Nephron (organoid): ENCODE measurements at regions not wholly inside any gene's neighbourhood (a gene's known extent, or its start where the extent isn't known, plus 50 kb on each side); places are given as distances from the start of the nearest gene placed in this dataset.

Experiments
- H3K27ac Mint-ChIP-seq, 3 experiments: 2 replicates each; pipeline ENCODE4 v1.8.0; 2020; ENCODE audit warnings: mixed read lengths in 3 of 3, mild to moderate bottlenecking in 2 of 3, moderate library complexity in 1 of 3
- H3K27me3 Mint-ChIP-seq: 2 replicates; pipeline ENCODE4 v1.8.0; 2021; ENCODE audit warnings: low read depth, mild to moderate bottlenecking, moderate library complexity, mixed read lengths
- H3K36me3 Mint-ChIP-seq: 2 replicates; pipeline ENCODE4 v1.8.0; 2020; ENCODE audit warnings: low read depth, mixed read lengths
- H3K4me1 Mint-ChIP-seq: 2 replicates; pipeline ENCODE4 v1.8.0; 2020; ENCODE audit warnings: mixed read lengths
- H3K4me3 Mint-ChIP-seq, 3 experiments: 2 replicates each; pipeline ENCODE4 v1.8.0; 2020; ENCODE audit warnings: mild to moderate bottlenecking in 3 of 3, mixed read lengths in 3 of 3, moderate library complexity in 2 of 3
- H3K9me3 Mint-ChIP-seq: 2 replicates; pipeline ENCODE4 v1.8.0; 2020; ENCODE audit warnings: mixed read lengths
- CTCF ChIP-seq, 3 experiments: fragments of 200-600 bp; sonication (generic); IDR thresholded peaks; one replicate each; pipeline ENCODE4 v1.5.0; 2021; ENCODE audit warnings: antibody characterized with exemption in 3 of 3; ENCODE audit not compliant: unreplicated experiment in 3 of 3

- H3K4me1 Mint-ChIP-seq: no peaks in the 10 kb centered on the region
Observed at GRCh38 chr10:131638049-131638879, 262.5 kb upstream of the PPP2R2D start.

GRCh38 chr10:131638880-131639278 lies 261.9 kb upstream of the PPP2R2D start:
- Mint-ChIP-seq H3K27me3 (peaks cover 4% of the 10 kb centered on the region), H3K4me3 (no peak overlapping the region), H3K27ac (no peak overlapping the region), H3K36me3 (peaks cover 4% of the 10 kb centered on the region), H3K9me3 (peaks cover 27% of the 10 kb centered on the region), H3K4me1 (no peaks in the 10 kb centered on the region)
- no peak for TF ChIP-seq CTCF (IDR thresholded peaks at IDR 0.05; ENCODE audit: unreplicated experiment in 3 of 3)

More at GRCh38 chr10:131638049-131638879, 262.5 kb upstream of the PPP2R2D start:
- peaks cover 4% of the 10 kb centered on the region for H3K27me3 Mint-ChIP-seq
- H3K36me3 Mint-ChIP-seq: peaks cover 4% of the 10 kb centered on the region
- H3K9me3 Mint-ChIP-seq: peaks cover 31% of the 10 kb centered on the region
- TF ChIP-seq CTCF (IDR thresholded peaks at IDR 0.05; ENCODE audit: unreplicated experiment in 3 of 3): no peak
- no peak overlapping the region for H3K4me3 Mint-ChIP-seq
- H3K27ac Mint-ChIP-seq: no peak overlapping the region

- no peak overlapping the region for H3K4me3 Mint-ChIP-seq
- H3K4me1 Mint-ChIP-seq: no peaks in the 10 kb centered on the region
- H3K27me3 Mint-ChIP-seq: peaks cover 4% of the 10 kb centered on the region
- TF ChIP-seq CTCF (IDR thresholded peaks at IDR 0.05; ENCODE audit: unreplicated experiment in 3 of 3): no peak
- no peak overlapping the region for H3K27ac Mint-ChIP-seq
- H3K9me3 Mint-ChIP-seq: peaks cover 19% of the 10 kb centered on the region
- H3K36me3 Mint-ChIP-seq: peaks cover 4% of the 10 kb centered on the region
Observed at GRCh38 chr10:131640045-131640644, 260.7 kb upstream of the PPP2R2D start.

GRCh38 chr10:131641231-131641630 lies 259.6 kb upstream of the PPP2R2D start:
- no peaks in the 10 kb centered on the region for H3K27me3 Mint-ChIP-seq
- H3K4me3 Mint-ChIP-seq: no peak overlapping the region
- H3K27ac Mint-ChIP-seq: no peak overlapping the region
- H3K4me1 Mint-ChIP-seq: no peaks in the 10 kb centered on the region
- peaks cover 21% of the 10 kb centered on the region for H3K9me3 Mint-ChIP-seq
- TF ChIP-seq CTCF (IDR thresholded peaks at IDR 0.05; ENCODE audit: unreplicated experiment in 3 of 3): no peak
- peaks cover 4% of the 10 kb centered on the region for H3K36me3 Mint-ChIP-seq

GRCh38 chr10:131641898-131642297 lies 258.9 kb upstream of the PPP2R2D start:
- Mint-ChIP-seq H3K9me3 (peaks cover 18% of the 10 kb centered on the region), H3K27ac (no peak overlapping the region), H3K36me3 (peaks cover 4% of the 10 kb centered on the region), H3K4me1 (no peaks in the 10 kb centered on the region), H3K27me3 (peaks cover 6% of the 10 kb centered on the region), H3K4me3 (no peak overlapping the region)
- TF ChIP-seq CTCF (IDR thresholded peaks at IDR 0.05; ENCODE audit: unreplicated experiment in 3 of 3): no peak
